ENCODE measurements at regions not wholly inside any gene's neighbourhood (a gene's known extent, or its start where the extent isn't known, plus 50 kb on each side); places are given as distances from the start of the nearest gene placed in this dataset.

- no peaks in the 10 kb centered on the region for H3K4me1 ChIP-seq (ENCODE audit: control insufficient read depth, insufficient read depth, low read length)
- no peak overlapping the region for H3K4me3 ChIP-seq (ENCODE audit: low read length)
- H3K27ac ChIP-seq (ENCODE audit: low read length): no peak overlapping the region
- no peaks in the 10 kb centered on the region for H3K36me3 Mint-ChIP-seq
- no peaks in the 10 kb centered on the region for H3K27me3 ChIP-seq (ENCODE audit: control insufficient read depth, insufficient read depth, low read length)
- WGBS (ENCODE audit: insufficient coverage): 77% methylated on average over 2 of the region's 4 CpGs
- DNase-seq: no peak
- TF ChIP-seq, protein P1, sequence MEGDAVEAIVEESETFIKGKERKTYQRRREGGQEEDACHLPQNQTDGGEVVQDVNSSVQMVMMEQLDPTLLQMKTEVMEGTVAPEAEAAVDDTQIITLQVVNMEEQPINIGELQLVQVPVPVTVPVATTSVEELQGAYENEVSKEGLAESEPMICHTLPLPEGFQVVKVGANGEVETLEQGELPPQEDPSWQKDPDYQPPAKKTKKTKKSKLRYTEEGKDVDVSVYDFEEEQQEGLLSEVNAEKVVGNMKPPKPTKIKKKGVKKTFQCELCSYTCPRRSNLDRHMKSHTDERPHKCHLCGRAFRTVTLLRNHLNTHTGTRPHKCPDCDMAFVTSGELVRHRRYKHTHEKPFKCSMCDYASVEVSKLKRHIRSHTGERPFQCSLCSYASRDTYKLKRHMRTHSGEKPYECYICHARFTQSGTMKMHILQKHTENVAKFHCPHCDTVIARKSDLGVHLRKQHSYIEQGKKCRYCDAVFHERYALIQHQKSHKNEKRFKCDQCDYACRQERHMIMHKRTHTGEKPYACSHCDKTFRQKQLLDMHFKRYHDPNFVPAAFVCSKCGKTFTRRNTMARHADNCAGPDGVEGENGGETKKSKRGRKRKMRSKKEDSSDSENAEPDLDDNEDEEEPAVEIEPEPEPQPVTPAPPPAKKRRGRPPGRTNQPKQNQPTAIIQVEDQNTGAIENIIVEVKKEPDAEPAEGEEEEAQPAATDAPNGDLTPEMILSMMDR (IDR thresholded peaks at IDR 0.05): peak; percentile 38
- H3K27me3 Mint-ChIP-seq (ENCODE audit: low read depth in 2 of 2): peaks cover 0 to 33% of the 10 kb centered on the region in 2 donors
- no peaks in the 10 kb centered on the region for H3K9me3 Mint-ChIP-seq
- H3K9me3 ChIP-seq (ENCODE audit: control insufficient read depth, insufficient read depth, low read length): no peaks in the 10 kb centered on the region
- ATAC-seq: peak; percentile 52 to 80 (median 73)
- no peaks in the 10 kb centered on the region for H3K36me3 ChIP-seq (ENCODE audit: control insufficient read depth, insufficient read depth, low read length)
- H3K27ac Mint-ChIP-seq: no peak overlapping the region
- no peak overlapping the region for H3K4me3 Mint-ChIP-seq
- intact Hi-C loops (cut with micrococcal nuclease): loop anchor here (1.0 to 5.0 kb wide), 3 partner anchors 320 to 1760 kb away; no protein-coding TSS in a partner anchor
- peaks cover 7 to 12% of the 10 kb centered on the region in 2 donors for H3K4me1 Mint-ChIP-seq
Observed at GRCh38 chr7:19442016-19442785, 266.6 kb downstream of the POLR1F start.

DNA sequence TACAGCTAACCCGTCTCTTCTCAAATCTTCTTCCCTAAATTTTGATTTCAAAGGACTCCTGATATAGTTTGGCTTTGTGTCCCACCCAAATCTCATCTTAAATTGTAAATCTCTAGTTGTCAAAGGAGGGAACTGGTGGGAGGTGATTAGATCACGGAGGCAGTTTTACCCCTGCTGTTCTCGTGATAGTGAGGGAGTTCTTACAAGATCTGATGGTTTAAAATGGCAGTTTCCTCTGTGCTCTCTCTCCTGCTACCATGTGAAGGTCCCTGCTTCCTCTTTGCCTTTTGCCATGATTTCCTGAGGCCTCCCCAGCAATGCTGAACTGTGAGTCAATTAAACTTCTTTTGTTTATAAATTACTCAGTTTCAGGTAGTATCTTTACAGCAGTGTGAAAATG, 269.3 kb downstream of the POLR1F start:
- no peaks in the 10 kb centered on the region for H3K36me3 ChIP-seq (ENCODE audit: control insufficient read depth, insufficient read depth, low read length)
- no peaks in the 10 kb centered on the region for H3K9me3 ChIP-seq (ENCODE audit: control insufficient read depth, insufficient read depth, low read length)
- H3K27me3 Mint-ChIP-seq (ENCODE audit: low read depth in 2 of 2): peaks cover 0 to 17% of the 10 kb centered on the region in 2 donors
- no peak overlapping the region for H3K4me3 ChIP-seq (ENCODE audit: low read length)
- intact Hi-C loops (cut with micrococcal nuclease): no loop called here
- no peak overlapping the region for H3K27ac ChIP-seq (ENCODE audit: low read length)
- H3K9me3 Mint-ChIP-seq: no peaks in the 10 kb centered on the region
- DNase-seq (no peak), ATAC-seq (no peak)
- peaks cover 7 to 12% of the 10 kb centered on the region in 2 donors for H3K4me1 Mint-ChIP-seq
- no peaks in the 10 kb centered on the region for H3K27me3 ChIP-seq (ENCODE audit: control insufficient read depth, insufficient read depth, low read length)
- TF ChIP-seq, protein P1 (IDR thresholded peaks at IDR 0.05): no peak
- H3K36me3 Mint-ChIP-seq: no peaks in the 10 kb centered on the region
- no peak overlapping the region for H3K27ac Mint-ChIP-seq
- no peaks in the 10 kb centered on the region for H3K4me1 ChIP-seq (ENCODE audit: control insufficient read depth, insufficient read depth, low read length)
- WGBS (ENCODE audit: insufficient coverage): 63% methylated on average over 3 of the region's 3 CpGs
- H3K4me3 Mint-ChIP-seq: no peak overlapping the region

DNA sequence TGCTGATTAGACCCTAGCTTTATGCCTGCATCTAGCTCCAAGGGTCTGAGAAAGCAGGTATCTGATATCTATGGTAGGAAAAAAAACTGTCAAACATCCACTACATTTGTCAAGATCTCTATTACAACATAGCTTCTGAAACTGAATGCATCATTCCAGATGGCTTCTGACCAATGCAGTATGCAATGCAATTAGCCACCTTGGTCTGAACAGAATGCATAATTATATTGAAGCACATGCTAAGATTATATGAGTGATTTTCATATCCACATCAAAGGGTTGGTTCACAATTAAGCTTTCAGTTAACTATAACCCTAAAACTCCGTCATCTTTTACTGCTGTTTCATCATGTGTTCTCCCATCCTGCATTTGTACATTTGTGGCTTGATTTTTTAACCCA, 271.4 kb downstream of the POLR1F start:
- no peaks in the 10 kb centered on the region for H3K27me3 ChIP-seq (ENCODE audit: control insufficient read depth, insufficient read depth, low read length)
- DNase-seq (no peak), ATAC-seq (no peak)
- H3K36me3 ChIP-seq (ENCODE audit: control insufficient read depth, insufficient read depth, low read length): no peaks in the 10 kb centered on the region
- 88% methylated on average over 1 of the region's 1 CpG for WGBS (ENCODE audit: insufficient coverage)
- Mint-ChIP-seq H3K27me3 (ENCODE audit: low read depth in 2 of 2) (peaks cover 0 to 4% of the 10 kb centered on the region in 2 donors), H3K36me3 (no peaks in the 10 kb centered on the region), H3K4me1 (peaks cover 7 to 19% of the 10 kb centered on the region in 2 donors), H3K4me3 (no peak overlapping the region), H3K27ac (no peak overlapping the region), H3K9me3 (no peaks in the 10 kb centered on the region)
- no peak overlapping the region for H3K27ac ChIP-seq (ENCODE audit: low read length)
- H3K9me3 ChIP-seq (ENCODE audit: control insufficient read depth, insufficient read depth, low read length): no peaks in the 10 kb centered on the region
- TF ChIP-seq, protein P1 (IDR thresholded peaks at IDR 0.05): no peak
- intact Hi-C loops (cut with micrococcal nuclease): no loop called here
- no peaks in the 10 kb centered on the region for H3K4me1 ChIP-seq (ENCODE audit: control insufficient read depth, insufficient read depth, low read length)
- H3K4me3 ChIP-seq (ENCODE audit: low read length): no peak overlapping the region

DNA sequence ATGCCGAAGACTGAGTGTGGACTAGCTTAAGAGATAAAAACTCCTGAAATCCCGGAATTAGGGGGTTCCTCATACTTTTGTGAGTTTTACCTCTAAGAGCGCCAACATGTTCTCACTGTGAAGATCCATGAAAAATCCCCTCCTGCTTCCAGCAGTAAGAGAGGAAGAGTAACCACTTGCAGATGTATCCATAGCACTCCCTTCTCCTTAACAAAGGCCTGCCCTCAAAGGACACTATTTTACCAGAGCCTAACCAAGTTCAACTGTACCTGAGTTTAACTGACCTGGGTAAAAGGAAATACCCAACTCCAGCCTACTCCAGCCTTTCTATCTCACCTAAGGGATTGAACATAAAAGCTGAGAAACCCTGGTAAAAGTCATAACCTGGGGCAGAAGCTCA, 280.9 kb downstream of the POLR1F start:
- no peaks in the 10 kb centered on the region for H3K36me3 Mint-ChIP-seq
- H3K4me1 Mint-ChIP-seq: no peaks in the 10 kb centered on the region
- H3K9me3 Mint-ChIP-seq: no peaks in the 10 kb centered on the region
- H3K4me3 Mint-ChIP-seq: no peak overlapping the region
- Histone ChIP-seq H3K4me3 (ENCODE audit: low read length) (no peak overlapping the region), H3K27me3 (ENCODE audit: control insufficient read depth, insufficient read depth, low read length) (no peaks in the 10 kb centered on the region), H3K4me1 (ENCODE audit: control insufficient read depth, insufficient read depth, low read length) (no peaks in the 10 kb centered on the region), H3K36me3 (ENCODE audit: control insufficient read depth, insufficient read depth, low read length) (no peaks in the 10 kb centered on the region), H3K27ac (ENCODE audit: low read length) (no peak overlapping the region), H3K9me3 (ENCODE audit: control insufficient read depth, insufficient read depth, low read length) (no peaks in the 10 kb centered on the region)
- H3K27ac Mint-ChIP-seq: no peak overlapping the region
- no peak for ATAC-seq
- TF ChIP-seq, protein P1 (IDR thresholded peaks at IDR 0.05): no peak
- intact Hi-C loops (cut with micrococcal nuclease): no loop called here
- no peak for DNase-seq
- 95% methylated on average over 3 of the region's 3 CpGs for WGBS (ENCODE audit: insufficient coverage)
- H3K27me3 Mint-ChIP-seq (ENCODE audit: low read depth in 2 of 2): peaks cover 0 to 3% of the 10 kb centered on the region in 2 donors

Data from natural killer cell (primary cell).